Spinal cord (tissue), 9 donors: ENCODE measurements at regions not wholly inside any gene's neighbourhood (a gene's known extent, or its start where the extent isn't known, plus 50 kb on each side); places are given as distances from the start of the nearest gene placed in this dataset.

Source experiments
- DNase-seq, 6 donors: peaks; one replicate each; pipeline versions ENCODE4 v3.0.0 to v3.0.0-alpha.2; 2013 to 2015; ENCODE audit warnings: low spot score in 6 of 6, low read depth in 4 of 6
- H3K27ac ChIP-seq: one replicate; pipeline ENCODE4 v1.5.1; 2013; ENCODE audit warnings: low read depth, low read length, control low read depth
- H3K27me3 ChIP-seq: one replicate; pipeline ENCODE4 v1.6.1; 2013; ENCODE audit warnings: low read length; ENCODE audit not compliant: control insufficient read depth, insufficient read depth
- H3K36me3 ChIP-seq: one replicate; pipeline ENCODE4 v1.6.1; 2013; ENCODE audit warnings: low read length; ENCODE audit not compliant: control insufficient read depth, insufficient read depth
- H3K4me1 ChIP-seq: one replicate; pipeline ENCODE4 v1.6.1; 2013; ENCODE audit warnings: low read length; ENCODE audit not compliant: control insufficient read depth, insufficient read depth
- H3K4me3 ChIP-seq: one replicate; pipeline ENCODE4 v1.5.1; 2013; ENCODE audit warnings: low read depth, low read length, control low read depth
- H3K9me3 ChIP-seq: one replicate; pipeline ENCODE4 v1.6.1; 2013; ENCODE audit warnings: low read length; ENCODE audit not compliant: control insufficient read depth, insufficient read depth
- WGBS: methylation state at CpG from one replicate; pipeline ENCODE4 v1.1.5; 2013; ENCODE audit warnings: missing lambda C conversion rate; ENCODE audit not compliant: insufficient coverage; 5-methylcytosine and 5-hydroxymethylcytosine counted together
- donor health status: healthy.

DNA sequence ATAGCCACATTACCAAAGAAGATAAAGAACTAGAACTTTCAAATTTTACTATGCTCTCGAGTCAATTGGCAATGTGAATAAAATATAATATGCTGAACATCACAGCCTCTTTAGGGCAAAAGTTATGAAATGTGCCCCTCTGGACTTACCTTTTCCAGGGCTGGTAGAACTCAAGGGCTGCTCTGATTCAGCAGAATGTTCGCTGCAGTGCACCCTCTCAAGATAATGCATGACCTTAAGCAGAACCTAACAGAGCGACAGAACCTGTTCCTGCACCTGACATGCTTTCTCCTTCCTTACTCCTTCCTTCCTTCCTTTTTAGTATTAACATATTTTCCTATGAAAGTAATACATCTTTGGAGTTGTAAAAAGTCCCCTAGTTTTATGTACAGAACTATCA lies 65.4 kb upstream of the STXBP5 start:
- H3K9me3 ChIP-seq = no peaks in the 10 kb centered on the region
- WGBS = no CpG with 5 or more reads among the region's 3 CpGs
- H3K36me3 ChIP-seq = no peaks in the 10 kb centered on the region
- no peak overlapping the region for H3K4me3 ChIP-seq
- no peaks in the 10 kb centered on the region for H3K27me3 ChIP-seq
- no peak for DNase-seq
- H3K27ac ChIP-seq = no peak overlapping the region
- no peaks in the 10 kb centered on the region for H3K4me1 ChIP-seq

DNA sequence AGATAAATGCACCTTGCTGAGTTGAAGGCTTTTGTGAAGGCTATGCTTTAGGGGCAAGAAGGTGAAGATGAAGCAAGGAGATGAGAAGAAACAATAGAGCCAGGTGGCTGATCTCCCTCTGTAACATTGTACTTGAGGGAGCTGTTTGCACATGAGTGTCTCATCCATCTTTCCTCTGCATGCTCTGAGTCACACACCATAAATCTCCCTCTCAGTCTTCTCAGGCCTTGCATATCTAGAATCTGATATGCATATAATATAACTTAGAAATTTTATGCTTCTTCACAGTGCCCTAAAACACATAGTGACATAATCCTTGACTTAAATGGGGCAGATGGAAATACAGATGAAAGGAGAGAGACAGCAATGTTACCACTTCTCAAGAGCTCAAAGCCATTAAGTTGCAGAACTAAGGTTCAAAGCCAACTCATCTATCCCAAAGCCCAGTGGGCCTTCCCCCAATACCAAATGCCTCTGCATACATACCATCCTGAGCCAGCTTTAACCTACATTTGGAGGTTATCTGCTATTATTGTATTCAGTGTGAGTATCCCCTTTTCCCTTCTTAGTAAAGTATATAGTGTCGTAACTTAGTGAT lies 62.4 kb upstream of the STXBP5 start:
- Histone ChIP-seq H3K27ac (no peak overlapping the region), H3K4me3 (no peak overlapping the region), H3K36me3 (no peaks in the 10 kb centered on the region), H3K9me3 (no peaks in the 10 kb centered on the region), H3K27me3 (no peaks in the 10 kb centered on the region), H3K4me1 (no peaks in the 10 kb centered on the region)
- no CpG with 5 or more reads among the region's 1 CpG for whole genome bisulfite sequencing
- peak in 1 of 6 donors; percentile 29 for DNase-seq

DNA sequence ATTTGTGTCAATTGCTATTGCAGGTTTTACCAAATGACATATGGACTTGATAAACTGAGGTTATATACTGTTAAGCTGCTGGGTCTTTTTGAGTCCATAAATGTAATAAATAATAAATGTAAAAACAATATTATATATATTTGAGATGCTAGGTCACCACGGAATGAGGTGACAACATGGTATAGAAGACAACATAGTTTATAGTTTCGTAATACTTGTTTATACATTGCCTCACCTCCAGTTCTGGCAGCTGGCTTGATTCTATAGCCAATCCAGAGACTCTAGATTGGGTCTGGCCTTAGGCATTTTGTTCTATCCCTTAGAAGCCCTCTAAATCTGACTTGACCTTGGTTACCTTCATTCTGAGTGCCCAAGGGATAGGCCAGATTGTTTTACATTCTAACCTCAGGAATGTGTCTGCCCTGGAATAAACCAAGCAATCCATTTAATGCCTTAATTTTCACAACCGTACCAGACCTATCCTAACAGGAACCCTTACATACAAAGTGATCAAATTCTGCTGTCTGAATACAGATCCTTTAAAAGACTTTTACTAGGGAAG lies 61.5 kb upstream of the STXBP5 start:
- H3K4me1 ChIP-seq = no peaks in the 10 kb centered on the region
- no peaks in the 10 kb centered on the region for H3K9me3 ChIP-seq
- no peak for DNase-seq
- no peaks in the 10 kb centered on the region for H3K27me3 ChIP-seq
- H3K27ac ChIP-seq = no peak overlapping the region
- no peaks in the 10 kb centered on the region for H3K36me3 ChIP-seq
- no peak overlapping the region for H3K4me3 ChIP-seq
- 80% methylated on average over 1 of the region's 3 CpGs for WGBS

DNA sequence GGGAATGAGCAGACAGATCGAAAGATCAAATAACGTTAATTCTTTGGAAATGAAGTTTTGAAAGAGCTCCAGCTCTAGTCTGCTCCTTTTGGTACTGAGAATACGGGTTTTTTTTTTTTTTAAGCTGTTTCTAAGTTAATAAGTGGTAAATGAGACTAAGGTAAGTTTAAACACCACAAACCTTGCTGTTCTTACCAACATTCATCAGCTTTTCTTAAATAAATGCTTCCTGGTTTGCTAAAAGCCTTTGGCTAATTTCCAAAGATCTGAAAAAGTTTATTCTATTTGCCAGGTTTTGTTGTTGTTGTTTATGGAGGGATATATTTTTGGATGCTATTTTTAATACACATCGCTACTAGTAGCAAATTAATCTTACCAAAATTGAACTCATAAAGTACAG lies 55.1 kb upstream of the STXBP5 start:
- no peak for DNase-seq
- Histone ChIP-seq H3K4me1 (no peaks in the 10 kb centered on the region), H3K27ac (no peak overlapping the region), H3K27me3 (no peaks in the 10 kb centered on the region), H3K4me3 (no peak overlapping the region), H3K36me3 (no peaks in the 10 kb centered on the region), H3K9me3 (no peaks in the 10 kb centered on the region)
- WGBS = 100% methylated on average over 2 of the region's 4 CpGs

DNA sequence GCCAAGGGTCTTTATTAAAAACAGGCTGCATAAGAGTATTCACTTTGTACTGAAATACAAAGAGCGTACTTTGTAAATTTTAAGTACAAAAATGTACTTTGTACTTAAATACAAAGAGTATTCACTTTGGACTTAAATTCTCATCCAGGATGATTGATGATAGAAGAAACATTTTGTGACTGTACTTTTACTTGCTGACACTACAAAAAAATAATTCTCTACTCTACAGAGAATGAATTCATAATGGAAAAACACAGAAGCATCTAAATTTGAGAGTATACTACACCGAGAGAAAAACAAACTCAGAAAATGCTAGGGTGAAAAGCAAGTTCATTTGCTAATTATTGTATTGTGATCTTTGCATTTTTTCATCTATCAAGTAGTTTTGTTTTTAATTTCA lies 54.4 kb upstream of the STXBP5 start:
- no peaks in the 10 kb centered on the region for H3K4me1 ChIP-seq
- no peak for DNase-seq
- H3K27ac ChIP-seq = no peak overlapping the region
- H3K27me3 ChIP-seq = no peaks in the 10 kb centered on the region
- WGBS = no CpG with 5 or more reads among the region's 2 CpGs
- H3K4me3 ChIP-seq = no peak overlapping the region
- H3K9me3 ChIP-seq = no peaks in the 10 kb centered on the region
- H3K36me3 ChIP-seq = no peaks in the 10 kb centered on the region

DNA sequence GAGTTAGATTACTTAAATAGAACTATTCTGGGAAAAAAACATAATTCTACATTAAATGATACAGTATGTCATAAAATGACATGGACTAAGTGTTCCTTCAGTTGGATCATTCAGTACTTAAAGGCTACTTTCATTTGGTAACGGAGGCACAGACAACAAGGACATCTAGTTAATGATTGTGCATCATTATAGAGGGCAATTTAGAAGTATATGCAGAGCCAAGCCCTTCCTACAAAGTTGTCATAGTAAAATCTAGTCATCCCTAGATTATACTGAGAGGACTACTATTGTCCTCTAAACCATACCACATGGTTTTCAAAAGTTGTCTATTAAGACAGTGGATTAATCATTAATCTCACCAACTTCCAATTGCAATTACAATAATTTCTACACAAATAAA lies 53.9 kb upstream of the STXBP5 start:
- Histone ChIP-seq H3K27me3 (no peaks in the 10 kb centered on the region), H3K9me3 (no peaks in the 10 kb centered on the region)
- no peak for DNase-seq

More for the DNA sequence above, 53.9 kb upstream of the STXBP5 start:
- Histone ChIP-seq H3K4me3 (no peak overlapping the region), H3K36me3 (no peaks in the 10 kb centered on the region), H3K27ac (no peak overlapping the region), H3K4me1 (no peaks in the 10 kb centered on the region)
- WGBS = no CpG with 5 or more reads among the region's 1 CpG
